ENCODE measurements at regions not wholly inside any gene's neighbourhood (a gene's known extent, or its start where the extent isn't known, plus 50 kb on each side); places are given as distances from the start of the nearest gene placed in this dataset.

DNA sequence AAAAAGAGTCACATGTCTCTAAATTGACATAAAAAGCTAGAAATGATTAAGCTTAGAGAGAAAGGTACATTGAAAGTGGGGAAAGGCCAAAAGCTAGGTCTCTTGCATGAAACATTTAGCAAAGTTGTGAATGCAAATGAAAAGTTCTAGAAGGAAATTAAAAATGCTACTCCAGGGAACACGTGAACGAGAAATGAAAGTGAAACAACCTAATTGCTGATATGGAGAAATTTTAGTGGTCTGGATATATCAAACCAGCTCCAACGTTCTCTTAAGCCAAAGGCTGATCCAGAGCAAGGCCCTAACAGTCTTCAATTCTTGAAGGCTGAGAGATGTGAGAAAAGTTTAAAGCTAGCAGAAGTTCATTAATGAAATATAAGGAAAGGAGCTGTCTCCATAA is 419.8 kb downstream of the SLITRK6 start:
- Mint-ChIP-seq H3K4me3 (no peak overlapping the region), H3K27me3 (ENCODE audit: low read depth) (no peaks in the 10 kb centered on the region), H3K9me3 (no peaks in the 10 kb centered on the region), H3K4me1 (ENCODE audit: low read depth) (no peaks in the 10 kb centered on the region), H3K27ac (no peak overlapping the region), H3K36me3 (ENCODE audit: low read depth) (no peaks in the 10 kb centered on the region)
- DNase-seq: no peak
- CTCF ChIA-PET: no interaction called here
- intact Hi-C loops (cut with micrococcal nuclease): no loop called here

GRCh38 chr13:85377783-85378182 is 421.4 kb downstream of the SLITRK6 start:
- CTCF ChIA-PET: no interaction called here
- Mint-ChIP-seq H3K36me3 (ENCODE audit: low read depth) (no peaks in the 10 kb centered on the region), H3K27ac (no peak overlapping the region), H3K4me3 (no peak overlapping the region), H3K9me3 (no peaks in the 10 kb centered on the region), H3K4me1 (ENCODE audit: low read depth) (no peaks in the 10 kb centered on the region), H3K27me3 (ENCODE audit: low read depth) (no peaks in the 10 kb centered on the region)
- intact Hi-C loops (cut with micrococcal nuclease): no loop called here
- DNase-seq: no peak

- Mint-ChIP-seq H3K36me3 (ENCODE audit: low read depth) (no peaks in the 10 kb centered on the region), H3K9me3 (no peaks in the 10 kb centered on the region), H3K27me3 (ENCODE audit: low read depth) (no peaks in the 10 kb centered on the region), H3K4me1 (ENCODE audit: low read depth) (no peaks in the 10 kb centered on the region), H3K4me3 (no peak overlapping the region), H3K27ac (no peak overlapping the region)
- CTCF ChIA-PET: no interaction called here
- intact Hi-C loops (cut with micrococcal nuclease): no loop called here
- DNase-seq: no peak
Observed at GRCh38 chr13:85373322-85373721, 425.9 kb downstream of the SLITRK6 start.

GRCh38 chr13:85371254-85371653 is 428.0 kb downstream of the SLITRK6 start:
- Mint-ChIP-seq H3K36me3 (ENCODE audit: low read depth) (no peaks in the 10 kb centered on the region), H3K4me3 (no peak overlapping the region), H3K9me3 (no peaks in the 10 kb centered on the region), H3K27me3 (ENCODE audit: low read depth) (no peaks in the 10 kb centered on the region), H3K4me1 (ENCODE audit: low read depth) (no peaks in the 10 kb centered on the region), H3K27ac (no peak overlapping the region)
- DNase-seq: no peak
- intact Hi-C loops (cut with micrococcal nuclease): no loop called here
- CTCF ChIA-PET: no interaction called here

- CTCF ChIA-PET: no interaction called here
- no peak for DNase-seq
- H3K4me3 Mint-ChIP-seq: no peak overlapping the region
Observed at GRCh38 chr13:85368686-85369085, 430.5 kb downstream of the SLITRK6 start.

DNA sequence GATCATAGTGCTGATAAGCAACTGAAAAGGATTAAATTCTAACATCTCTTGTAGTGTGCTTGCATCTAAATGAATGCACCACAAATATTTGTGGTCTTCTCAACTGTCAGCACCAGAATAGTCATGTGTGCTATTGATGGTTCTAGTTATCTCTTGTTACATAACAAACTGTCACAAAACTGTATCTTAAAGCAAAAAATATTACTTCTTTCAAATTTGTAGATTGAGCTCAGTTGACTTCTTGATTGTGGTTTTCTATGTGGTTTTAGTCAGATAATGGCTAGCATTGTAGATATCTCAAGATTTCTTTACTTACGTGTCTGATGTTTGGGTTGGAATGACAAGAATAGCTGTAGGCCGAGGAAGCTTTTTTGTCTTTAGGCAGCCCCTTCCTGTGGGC is 431.3 kb downstream of the SLITRK6 start:
- Mint-ChIP-seq H3K4me1 (ENCODE audit: low read depth) (no peaks in the 10 kb centered on the region), H3K4me3 (no peak overlapping the region), H3K36me3 (ENCODE audit: low read depth) (no peaks in the 10 kb centered on the region), H3K27ac (no peak overlapping the region), H3K9me3 (peaks cover 6% of the 10 kb centered on the region), H3K27me3 (ENCODE audit: low read depth) (no peaks in the 10 kb centered on the region)
- CTCF ChIA-PET: no interaction called here
- intact Hi-C loops (cut with micrococcal nuclease): no loop called here
- no peak for DNase-seq

More at GRCh38 chr13:85368686-85369085, 430.5 kb downstream of the SLITRK6 start:
- H3K27ac Mint-ChIP-seq: no peak overlapping the region
- H3K9me3 Mint-ChIP-seq: peaks cover 4% of the 10 kb centered on the region
- no peaks in the 10 kb centered on the region for H3K36me3 Mint-ChIP-seq (ENCODE audit: low read depth)
- no peaks in the 10 kb centered on the region for H3K4me1 Mint-ChIP-seq (ENCODE audit: low read depth)
- no peaks in the 10 kb centered on the region for H3K27me3 Mint-ChIP-seq (ENCODE audit: low read depth)
- intact Hi-C loops (cut with micrococcal nuclease): no loop called here

GRCh38 chr13:85366759-85367417 is 432.3 kb downstream of the SLITRK6 start:
- intact Hi-C loops (cut with micrococcal nuclease): no loop called here
- H3K27ac Mint-ChIP-seq: no peak overlapping the region
- DNase-seq: no peak
- H3K4me1 Mint-ChIP-seq (ENCODE audit: low read depth): no peaks in the 10 kb centered on the region
- no peaks in the 10 kb centered on the region for H3K27me3 Mint-ChIP-seq (ENCODE audit: low read depth)
- no peak overlapping the region for H3K4me3 Mint-ChIP-seq
- H3K36me3 Mint-ChIP-seq (ENCODE audit: low read depth): no peaks in the 10 kb centered on the region
- peaks cover 10% of the 10 kb centered on the region for H3K9me3 Mint-ChIP-seq
- CTCF ChIA-PET: interaction anchor here (0.5 kb wide), 1 partner anchor 46 kb away, joined by 3 read pairs; no protein-coding TSS in a partner anchor

DNA sequence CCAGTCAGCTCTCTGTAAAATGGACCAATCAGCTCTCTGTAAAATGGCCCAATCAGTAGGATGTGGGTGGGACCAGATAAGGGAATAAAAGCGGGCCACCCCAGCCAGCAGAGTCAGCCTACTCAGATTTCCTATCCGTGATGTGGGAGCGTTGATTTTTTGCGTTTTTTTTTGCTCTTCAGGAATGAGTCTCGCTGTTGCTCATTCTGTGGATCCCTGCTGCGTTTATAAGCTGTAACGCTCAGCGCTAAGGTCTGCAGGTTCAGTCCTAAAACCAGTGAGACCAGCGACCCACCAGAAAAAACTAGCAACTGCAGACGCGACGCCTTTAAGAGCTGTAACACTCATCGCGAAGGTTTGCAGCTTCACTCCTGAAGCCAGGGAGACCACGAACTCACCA is 435.7 kb downstream of the SLITRK6 start:
- DNase-seq: no peak
- Mint-ChIP-seq H3K4me3 (no peak overlapping the region), H3K27me3 (ENCODE audit: low read depth) (no peaks in the 10 kb centered on the region), H3K27ac (no peak overlapping the region), H3K4me1 (ENCODE audit: low read depth) (no peaks in the 10 kb centered on the region), H3K36me3 (ENCODE audit: low read depth) (no peaks in the 10 kb centered on the region), H3K9me3 (peaks cover 10% of the 10 kb centered on the region)
- CTCF ChIA-PET: no interaction called here
- intact Hi-C loops (cut with micrococcal nuclease): no loop called here

DNA sequence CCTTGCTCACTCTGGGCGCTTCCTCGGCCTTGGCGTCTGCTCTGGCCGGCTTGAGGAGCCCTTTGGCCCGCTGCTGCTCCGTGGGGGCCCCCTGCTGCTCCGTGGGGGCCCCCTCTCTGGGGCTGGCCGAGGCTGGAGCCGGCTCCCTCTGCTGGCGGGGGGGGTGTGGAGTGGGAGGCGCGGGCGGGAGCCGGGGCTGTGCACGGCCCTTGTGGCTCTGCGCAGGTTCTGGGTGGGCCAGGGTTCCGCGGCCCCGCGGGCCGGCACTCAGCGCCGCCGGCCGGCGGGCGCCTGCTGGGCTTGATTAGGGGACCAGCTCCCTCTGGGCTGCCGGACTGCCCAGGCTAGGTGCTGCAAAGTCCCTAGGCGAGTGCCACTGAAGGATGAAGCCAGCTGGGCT is 436.2 kb downstream of the SLITRK6 start:
- intact Hi-C loops (cut with micrococcal nuclease): no loop called here
- Mint-ChIP-seq H3K36me3 (ENCODE audit: low read depth) (no peaks in the 10 kb centered on the region), H3K27me3 (ENCODE audit: low read depth) (no peaks in the 10 kb centered on the region), H3K4me1 (ENCODE audit: low read depth) (no peaks in the 10 kb centered on the region), H3K4me3 (no peak overlapping the region), H3K9me3 (peaks cover 10% of the 10 kb centered on the region), H3K27ac (no peak overlapping the region)
- CTCF ChIA-PET: no interaction called here
- no peak for DNase-seq

DNA sequence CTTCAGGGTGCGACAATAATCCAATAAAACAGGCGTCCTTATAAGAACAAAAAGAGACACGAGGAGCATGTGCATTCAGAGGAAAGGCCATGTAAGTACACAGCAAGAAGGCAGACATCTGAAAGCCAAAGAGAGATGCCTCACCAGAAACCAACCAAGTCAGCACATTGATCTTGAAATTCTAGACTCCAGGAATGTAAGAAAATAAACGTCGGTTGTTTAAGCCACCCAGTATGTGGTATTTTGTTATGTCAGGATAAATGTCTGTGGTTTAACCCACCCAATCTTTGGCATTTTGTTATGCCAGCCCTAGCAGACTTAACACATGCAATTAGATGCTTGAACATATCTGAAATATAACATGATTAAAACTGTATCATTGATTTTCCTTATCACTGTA is 452.0 kb downstream of the SLITRK6 start:
- Mint-ChIP-seq H3K36me3 (ENCODE audit: low read depth) (no peaks in the 10 kb centered on the region), H3K9me3 (peaks cover 7% of the 10 kb centered on the region), H3K27ac (no peak overlapping the region), H3K4me1 (ENCODE audit: low read depth) (no peaks in the 10 kb centered on the region), H3K27me3 (ENCODE audit: low read depth) (no peaks in the 10 kb centered on the region), H3K4me3 (no peak overlapping the region)
- no peak for DNase-seq
- intact Hi-C loops (cut with micrococcal nuclease): no loop called here
- CTCF ChIA-PET: no interaction called here

GRCh38 chr13:85334187-85334586 is 465.0 kb downstream of the SLITRK6 start:
- Mint-ChIP-seq H3K4me3 (no peak overlapping the region), H3K36me3 (ENCODE audit: low read depth) (no peaks in the 10 kb centered on the region), H3K27me3 (ENCODE audit: low read depth) (no peaks in the 10 kb centered on the region), H3K9me3 (peaks cover 6% of the 10 kb centered on the region), H3K4me1 (ENCODE audit: low read depth) (no peaks in the 10 kb centered on the region), H3K27ac (no peak overlapping the region)
- DNase-seq: no peak
- CTCF ChIA-PET: no interaction called here
- intact Hi-C loops (cut with micrococcal nuclease): no loop called here

- H3K36me3 Mint-ChIP-seq (ENCODE audit: low read depth): no peaks in the 10 kb centered on the region
- no peak for DNase-seq
- peaks cover 5% of the 10 kb centered on the region for H3K9me3 Mint-ChIP-seq
- H3K4me1 Mint-ChIP-seq (ENCODE audit: low read depth): no peaks in the 10 kb centered on the region
- no peak overlapping the region for H3K27ac Mint-ChIP-seq
- CTCF ChIA-PET: no interaction called here
- H3K4me3 Mint-ChIP-seq: no peak overlapping the region
- intact Hi-C loops (cut with micrococcal nuclease): no loop called here
- H3K27me3 Mint-ChIP-seq (ENCODE audit: low read depth): no peaks in the 10 kb centered on the region
Observed at GRCh38 chr13:85333506-85334020, 465.7 kb downstream of the SLITRK6 start.

DNA sequence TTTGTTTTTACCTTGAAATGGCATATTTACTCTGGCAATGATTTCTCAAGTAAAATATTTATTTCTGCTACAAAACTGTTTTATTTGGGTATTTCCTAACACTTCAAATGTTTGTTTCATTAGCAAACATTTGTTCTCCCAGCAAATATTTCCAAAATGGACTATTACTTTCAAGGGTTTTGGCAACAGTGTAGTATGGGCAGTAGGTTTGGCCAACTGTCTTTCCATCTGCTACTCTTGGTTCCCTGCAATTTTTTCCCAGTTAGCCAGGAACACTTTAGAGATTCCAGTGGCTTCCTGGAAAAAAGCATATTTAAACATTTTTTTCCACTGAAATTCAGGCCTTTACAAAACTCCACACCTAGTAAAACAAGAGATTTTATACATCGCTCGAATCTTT is 466.6 kb downstream of the SLITRK6 start:
- Mint-ChIP-seq H3K4me3 (no peak overlapping the region), H3K27me3 (ENCODE audit: low read depth) (no peaks in the 10 kb centered on the region), H3K36me3 (ENCODE audit: low read depth) (no peaks in the 10 kb centered on the region), H3K4me1 (ENCODE audit: low read depth) (no peaks in the 10 kb centered on the region), H3K27ac (no peak overlapping the region), H3K9me3 (peaks cover 5% of the 10 kb centered on the region)
- DNase-seq: no peak
- CTCF ChIA-PET: no interaction called here
- intact Hi-C loops (cut with micrococcal nuclease): no loop called here
